ENCODE measurements at regions not wholly inside any gene's neighbourhood (a gene's known extent, or its start where the extent isn't known, plus 50 kb on each side); places are given as distances from the start of the nearest gene placed in this dataset.

DNA sequence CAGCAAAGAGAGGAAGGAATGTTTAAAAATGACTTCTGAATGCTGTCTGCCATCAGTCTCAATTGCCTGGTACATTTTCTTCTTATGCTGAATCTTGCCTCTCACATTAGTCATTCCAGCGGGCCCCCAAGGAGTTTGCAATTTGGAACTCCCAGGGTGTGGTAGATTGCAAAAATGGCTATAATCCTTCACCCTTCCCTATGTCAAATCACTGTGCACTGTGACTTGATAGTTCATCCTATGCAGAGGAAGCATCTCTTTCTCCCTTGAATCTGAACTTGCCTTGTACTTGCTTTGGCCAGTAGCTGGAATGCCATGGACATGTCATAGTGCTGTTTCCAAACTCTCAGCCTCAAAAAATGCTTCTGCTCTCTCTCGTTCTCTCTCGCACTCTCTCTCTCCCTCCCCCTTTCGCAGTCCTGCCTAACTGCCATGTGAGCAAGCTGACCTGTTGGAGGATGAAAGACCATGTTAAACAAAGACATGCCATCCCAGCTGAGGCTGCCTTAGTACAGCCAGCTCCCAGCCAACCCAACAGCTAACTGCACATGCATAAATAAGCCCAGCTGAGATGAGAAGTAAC lies 284.0 kb upstream of the TLE4 start:
- POLR2A ChIA-PET (ENCODE audit: partially characterized antibody) = interaction anchor here (1.1 kb wide), 1 partner anchor 18 kb away, joined by 4 read pairs; no protein-coding TSS in a partner anchor
- Histone ChIP-seq H4K8ac (ENCODE audit: extremely low read depth, insufficient read depth, low read length) (no peak overlapping the region), H2AK5ac (ENCODE audit: low read depth, low read length) (no peak overlapping the region; the same call in 1 of the 2 replicates), H3K9me3 (ENCODE audit: insufficient read depth in 2 of 2, low read depth in 1 of 2, low read length in 1 of 2) (no peaks in the 10 kb centered on the region), H4K5ac (ENCODE audit: insufficient read length, low read depth, low read length) (no peak overlapping the region), H2BK12ac (ENCODE audit: low read depth, low read length) (0 out of 2 replicates have a peak overlapping the region, but pooled peaks have one; percentile 10), H2BK20ac (ENCODE audit: low read length) (no peak overlapping the region), H3K4me1 (replicated peaks in 1 of 4; ENCODE audit: control insufficient read depth in 3 of 4, insufficient read depth in 4 of 4, low read length in 3 of 4) (peaks cover 0 to 6% (median 1%) of the 10 kb centered on the region in 4 experiments; a peak in 3 of 7 replicates), H3K79me2 (ENCODE audit: control insufficient read depth in 1 of 2, insufficient read depth in 2 of 2, low read length in 2 of 2) (no peaks in the 10 kb centered on the region), H3K27me3 (replicated peaks in 1 of 4; ENCODE audit: control insufficient read depth in 3 of 4, extremely low read depth in 1 of 4, insufficient read depth in 3 of 4, low read length in 3 of 4) (no peaks in the 10 kb centered on the region), H3K9ac (replicated peaks in 1 of 4; ENCODE audit: extremely low read depth in 1 of 4, low read depth in 3 of 4, low read length in 3 of 4) (no peak overlapping the region), H4K20me1 (replicated peaks in 1 of 2; ENCODE audit: control insufficient read depth in 1 of 2, insufficient read depth in 2 of 2, low read length in 2 of 2) (no peaks in the 10 kb centered on the region), H3K14ac (ENCODE audit: insufficient read length) (no peak overlapping the region), H3K79me1 (ENCODE audit: low read depth, low read length) (no peaks in the 10 kb centered on the region), H3K4me3 (ENCODE audit: extremely low read depth in 1 of 4, insufficient read depth in 2 of 4, low read depth in 3 of 4, low read length in 4 of 4) (no peak overlapping the region), H3K27ac (ENCODE audit: low read depth, low read length) (no peak overlapping the region), H3K4me2 (ENCODE audit: insufficient read depth in 1 of 2, low read depth in 2 of 2, low read length in 2 of 2) (no peak overlapping the region), H2BK15ac (ENCODE audit: low read length) (peak overlapping the region; percentile 48; the same call in 1 of the 2 replicates), H2AFZ (ENCODE audit: low read length) (peak overlapping the region; percentile 87; the same call in 1 of the 2 replicates), H4K91ac (replicated peaks; ENCODE audit: insufficient read length, low read length) (no peak overlapping the region), H3K4ac (replicated peaks; ENCODE audit: insufficient read length, low read depth, low read length) (no peak overlapping the region), H2BK120ac (replicated peaks; ENCODE audit: low read depth, low read length) (no peak overlapping the region), H3K56ac (replicated peaks; ENCODE audit: insufficient read length, low read depth, low read length) (no peak overlapping the region), H2BK5ac (ENCODE audit: low read depth, low read length) (no peak overlapping the region), H3K23ac (ENCODE audit: insufficient read length) (no peak overlapping the region), H3K23me2 (ENCODE audit: low read depth, low read length) (no peaks in the 10 kb centered on the region), H3K36me3 (ENCODE audit: control insufficient read depth in 2 of 4, insufficient read depth in 4 of 4, low read length in 3 of 4) (no peaks in the 10 kb centered on the region), H3K18ac (ENCODE audit: extremely low read depth, low read length) (no peak overlapping the region)
- CTCF ChIA-PET (ENCODE audit: partially characterized antibody) = interaction anchor here (0.6 to 1.6 kb wide), 2 partner anchors 19 to 41 kb away, joined by 3 to 4 read pairs; no protein-coding TSS in a partner anchor
- TF ChIP-seq SAP30 (IDR thresholded peaks at IDR 0.05; ENCODE audit: insufficient read depth, insufficient replicate concordance, low read length) (no peak), HDAC6 (IDR thresholded peaks at IDR 0.05; ENCODE audit: low read depth, low read length) (no peak), ASH2L (IDR thresholded peaks at IDR 0.05; ENCODE audit: low read length) (no peak), TAF1 (IDR thresholded peaks at IDR 0.05; ENCODE audit: low read depth, low read length) (no peak), ZNF274 (IDR thresholded peaks at IDR 0.05; ENCODE audit: borderline replicate concordance, extremely low read depth, low read length) (no peak), CHD2 (IDR thresholded peaks at IDR 0.05; ENCODE audit: low read length) (no peak), PHF8 (conservative IDR thresholded peaks at IDR 0.05; ENCODE audit: low read depth, low read length) (no peak), SIRT6 (IDR thresholded peaks at IDR 0.05; ENCODE audit: low read length) (no peak), TCF12 (IDR thresholded peaks at IDR 0.05; ENCODE audit: low read depth, low read length) (no peak), POLR2AphosphoS5 (IDR thresholded peaks at IDR 0.05; ENCODE audit: low read depth, low read length) (no peak), KDM4A (IDR thresholded peaks at IDR 0.05; ENCODE audit: low read depth, low read length, severe bottlenecking) (no peak)
- 83% methylated on average over 4 of the region's 4 CpGs; no CpG with 5 or more reads in 1 of the 2 experiments for WGBS, 2 experiments (ENCODE audit: extremely low coverage in 1 of 2, insufficient coverage in 1 of 2, insufficient read length in 1 of 2, insufficient replicate concordance in 2 of 2, low coverage in 1 of 2, low lambda C conversion rate in 2 of 2, missing lambda C conversion rate in 1 of 2)
- FAIRE-seq (no peak), DNase-seq (ENCODE audit: low read depth in 1 of 2, low spot score in 2 of 2) (no peak)
